ENCODE measurements at regions not wholly inside any gene's neighbourhood (a gene's known extent, or its start where the extent isn't known, plus 50 kb on each side); places are given as distances from the start of the nearest gene placed in this dataset.

- TF ChIP-seq CTCF (IDR thresholded peaks at IDR 0.05; ENCODE audit: low read depth, low read length, poor library complexity, severe bottlenecking) (no peak), EZH2phosphoT487 (IDR thresholded peaks at IDR 0.05; ENCODE audit: borderline replicate concordance, low read length) (no peak)
Observed at GRCh38 chr2:173793709-173794565, 171.2 kb downstream of the SP3 start.
